ENCODE measurements at regions not wholly inside any gene's neighbourhood (a gene's known extent, or its start where the extent isn't known, plus 50 kb on each side); places are given as distances from the start of the nearest gene placed in this dataset.

GRCh38 chr3:69585472-69585871 lies 153.8 kb upstream of the MITF start:
- TF ChIP-seq FOXM1 (IDR thresholded peaks at IDR 0.05; ENCODE audit: borderline replicate concordance) (no peak), FOXK2 (IDR thresholded peaks at IDR 0.05) (no peak), TARDBP (IDR thresholded peaks at IDR 0.05) (no peak), NFRKB (IDR thresholded peaks at IDR 0.05) (no peak)
